SK-N-SH (cell line): ENCODE measurements at regions not wholly inside any gene's neighbourhood (a gene's known extent, or its start where the extent isn't known, plus 50 kb on each side); places are given as distances from the start of the nearest gene placed in this dataset.
"Not testable (repeated sequence)": the region's sequence is repeated elsewhere in the genome, so short reads cannot be mapped to it uniquely, and the experiment has no call there.

Experiments
- CTCF ChIA-PET: fragments of 300-600, 350-600 bp; formaldehyde crosslinking; extraction: SDS; loops from one replicate; lab custom pipeline; 2021; lab: Yijun Ruan, JAX
- POLR2A ChIA-PET: fragments of 350-600 bp; sonication (Branson Sonifier 250); formaldehyde crosslinking; extraction: SDS; loops from one replicate; lab custom pipeline; 2020; ENCODE audit warnings: antibody characterized with exemption, inconsistent platforms; lab: Yijun Ruan, JAX
- DNase-seq: peaks from one replicate; pipeline ENCODE4 v3.0.0; 2012
- H2AFZ ChIP-seq: fragments of 200-600 bp; sonication (generic); 2 replicates; pipeline ENCODE4 v1.8.1; 2016; ENCODE audit warnings: antibody characterized with exemption, mild to moderate bottlenecking, low read depth
- H3F3A ChIP-seq: fragments of 200-600 bp; sonication (generic); replicated peaks from 2 replicates; pipeline ENCODE3; 2016; ENCODE audit warnings: antibody characterized with exemption, mild to moderate bottlenecking; ENCODE audit not compliant: insufficient read depth
- H3K27ac ChIP-seq, 2 experiments: fragments of 200-500 bp in 1 of 2; fragments of 200-600 bp in 1 of 2; sonication (Bioruptor generic) in 1 of 2; sonication (generic), shearing (Covaris generic) in 1 of 2; 2 replicates each; pipeline versions ENCODE4 v1.5.1 to v1.6.1; 2014 to 2016; ENCODE audit warnings: low read depth in 2 of 2, inconsistent platforms in 1 of 2, low read length in 1 of 2, mild to moderate bottlenecking in 1 of 2, mixed read lengths in 1 of 2
- H3K27me3 ChIP-seq: fragments of 200-600 bp; sonication (generic), shearing (Covaris generic); 2 replicates; pipeline ENCODE4 v1.6.1; 2016; ENCODE audit warnings: mixed run types; ENCODE audit not compliant: insufficient read depth
- H3K36me3 ChIP-seq, 2 experiments: fragments of 200-500 bp in 1 of 2; fragments of 200-600 bp in 1 of 2; sonication (Bioruptor generic) in 1 of 2; sonication (generic) in 1 of 2; replicated peaks in 1 of 2; 2 replicates each; pipeline versions ENCODE3 to v1.5.1; 2014 to 2016; ENCODE audit warnings: low read length in 1 of 2, mild to moderate bottlenecking in 1 of 2; ENCODE audit not compliant: insufficient read depth in 2 of 2, control insufficient read depth in 1 of 2
- H3K4me1 ChIP-seq, 2 experiments: fragments of 200-500 bp in 1 of 2; fragments of 200-600 bp in 1 of 2; sonication (Bioruptor generic) in 1 of 2; sonication (generic), shearing (Covaris generic) in 1 of 2; 2 replicates each; pipeline versions ENCODE4 v1.5.1 to v1.6.1; 2014 to 2016; ENCODE audit warnings: low read depth in 1 of 2, low read length in 1 of 2, mixed run types in 1 of 2; ENCODE audit not compliant: insufficient read depth in 2 of 2, control insufficient read depth in 1 of 2
- H3K4me2 ChIP-seq: fragments of 200-600 bp; sonication (generic), shearing (Covaris generic); 2 replicates; pipeline ENCODE4 v1.6.1; 2017; ENCODE audit warnings: mixed run types
- H3K4me3 ChIP-seq, 2 experiments: fragments of 200-500 bp in 1 of 2; fragments of 200-600 bp in 1 of 2; sonication (Bioruptor generic) in 1 of 2; sonication (generic), shearing (Covaris generic) in 1 of 2; 2 replicates each; pipeline versions ENCODE4 v1.5.1 to v1.8.1; 2014 to 2016; ENCODE audit warnings: low read depth in 2 of 2, inconsistent platforms in 1 of 2, low read length in 1 of 2, mild to moderate bottlenecking in 1 of 2, mixed read lengths in 1 of 2, moderate library complexity in 1 of 2
- H3K79me2 ChIP-seq: fragments of 200-600 bp; sonication (generic); 2 replicates; pipeline ENCODE4 v1.8.1; 2017; ENCODE audit warnings: mild to moderate bottlenecking; ENCODE audit not compliant: insufficient read depth
- H3K9ac ChIP-seq: fragments of 200-600 bp; sonication (generic); 2 replicates; pipeline ENCODE4 v1.6.1; 2017; ENCODE audit warnings: mixed run types
- H3K9me2 ChIP-seq: fragments of 200-600 bp; sonication (generic); 2 replicates; pipeline ENCODE4 v1.6.1; 2017; ENCODE audit warnings: mixed run types
- H3K9me3 ChIP-seq: fragments of 200-600 bp; sonication (generic); 2 replicates; pipeline ENCODE4 v1.6.1; 2017; ENCODE audit warnings: mixed run types, mild to moderate bottlenecking, moderate library complexity
- H4K20me1 ChIP-seq: fragments of 200-600 bp; sonication (generic); 2 replicates; pipeline ENCODE4 v1.6.1; 2017; ENCODE audit warnings: mild to moderate bottlenecking, mixed run types; ENCODE audit not compliant: insufficient read depth
- CHD2 ChIP-seq: fragments of 150-350 bp; IDR thresholded peaks from 2 replicates; pipeline ENCODE4 v1.6.1; 2018; ENCODE audit warnings: low read length; ENCODE audit not compliant: partially characterized antibody
- ELF1 ChIP-seq: IDR thresholded peaks from 2 replicates; pipeline ENCODE4 v1.4.0; 2012
- EP300 ChIP-seq, 2 experiments: IDR thresholded peaks; 2 replicates each; pipeline versions ENCODE4 v1.4.0 to v1.6.1; 2012; ENCODE audit warnings: borderline replicate concordance in 1 of 2, low read depth in 1 of 2, low read length in 1 of 2
- FOSL2 ChIP-seq: IDR thresholded peaks from 2 replicates; pipeline ENCODE4 v1.4.0; 2012; ENCODE audit warnings: low read depth, mild to moderate bottlenecking, moderate library complexity, borderline replicate concordance
- GABPA ChIP-seq: IDR thresholded peaks from 2 replicates; pipeline ENCODE4 v1.4.0; 2012; ENCODE audit warnings: low read depth, mild to moderate bottlenecking
- GATA2 ChIP-seq: sonication (generic); formaldehyde crosslinking; IDR thresholded peaks from 2 replicates; pipeline ENCODE4 v1.5.0; 2020; ENCODE audit warnings: mild to moderate bottlenecking, missing genetic modification reagents
- JUND ChIP-seq: IDR thresholded peaks from 2 replicates; pipeline ENCODE4 v1.4.0; 2012
- NFIC ChIP-seq: IDR thresholded peaks from 2 replicates; pipeline ENCODE4 v1.4.0; 2012; ENCODE audit warnings: borderline replicate concordance
- NRF1 ChIP-seq: IDR thresholded peaks from 2 replicates; pipeline ENCODE4 v1.6.1; 2012; ENCODE audit warnings: low read depth, mild to moderate bottlenecking, low read length
- POLR2AphosphoS5 ChIP-seq: IDR thresholded peaks from 2 replicates; pipeline ENCODE4 v1.6.1; 2012; ENCODE audit warnings: low read depth, low read length
- SMC3 ChIP-seq: IDR thresholded peaks from 2 replicates; pipeline ENCODE4 v1.6.1; 2012; ENCODE audit warnings: low read depth, low read length, improper control_type of control experiment
- TAF1 ChIP-seq: IDR thresholded peaks from 2 replicates; pipeline ENCODE4 v1.6.1; 2012; ENCODE audit warnings: low read depth, mild to moderate bottlenecking, low read length, moderate library complexity, borderline replicate concordance
- USF1 ChIP-seq: IDR thresholded peaks from 2 replicates; pipeline ENCODE4 v1.4.0; 2012; ENCODE audit warnings: low read depth, borderline replicate concordance
- USF2 ChIP-seq: fragments of 150-350 bp; IDR thresholded peaks from 2 replicates; pipeline ENCODE4 v1.6.1; 2017; ENCODE audit warnings: antibody characterized with exemption, low read length, low read depth, borderline replicate concordance
- ZBTB33 ChIP-seq: IDR thresholded peaks from 2 replicates; pipeline ENCODE4 v1.4.0; 2012; ENCODE audit warnings: low read depth, borderline replicate concordance
- WGBS: methylation state at CpG from one replicate; pipeline ENCODE4 v1.1.6; 2017; ENCODE audit warnings: low lambda C conversion rate; 5-methylcytosine and 5-hydroxymethylcytosine counted together
- TF ChIP-seq, protein P1 (sequence below): fragments of 150-350 bp; IDR thresholded peaks from 2 replicates; pipeline ENCODE4 v1.6.1; 2016; ENCODE audit warnings: mild to moderate bottlenecking, low read depth, low read length

GRCh38 chr16:76875898-76876297, 315.1 kb upstream of the MON1B start:
- Histone ChIP-seq H3K4me2 (no peak overlapping the region), H3K9ac (no peak overlapping the region)
- 6% methylated on average over 1 of the region's 1 CpG for WGBS

GRCh38 chr16:76879420-76879819, 311.6 kb upstream of the MON1B start:
- no peaks in the 10 kb centered on the region for H3K79me2 ChIP-seq
- H3K4me2 ChIP-seq: no peak overlapping the region
- no peaks in the 10 kb centered on the region for H3F3A ChIP-seq
- 60% methylated on average over 4 of the region's 4 CpGs for WGBS
- H3K4me3 ChIP-seq: no peak overlapping the region
- TF ChIP-seq NFIC (no peak), GABPA (no peak), USF1 (no peak), CHD2 (no peak), JUND (no peak)
- TF ChIP-seq, all 33 proteins: peak for 0
- Histone ChIP-seq H3K27me3 (no peaks in the 10 kb centered on the region), H2AFZ (no peak overlapping the region), H3K36me3 (no peaks in the 10 kb centered on the region), H3K9ac (no peak overlapping the region), H4K20me1 (no peaks in the 10 kb centered on the region), H3K27ac (no peak overlapping the region), H3K9me3 (no peaks in the 10 kb centered on the region), H3K9me2 (no peaks in the 10 kb centered on the region), H3K4me1 (no peaks in the 10 kb centered on the region; a peak in 1 of 4 replicates)
- ChIA-PET POLR2A (no interaction called here), CTCF (no interaction called here)
- DNase-seq: no peak

More at GRCh38 chr16:76875898-76876297, 315.1 kb upstream of the MON1B start:
- ChIA-PET CTCF (interaction anchor here (1.0 to 1.2 kb wide), 2 partner anchors 10 to 15 kb away, joined by 3 read pairs; no protein-coding TSS in a partner anchor), POLR2A (no interaction called here)
- Histone ChIP-seq H3K4me3 (no peak overlapping the region), H3K9me3 (no peaks in the 10 kb centered on the region), H3F3A (no peaks in the 10 kb centered on the region), H3K79me2 (no peaks in the 10 kb centered on the region), H3K36me3 (no peaks in the 10 kb centered on the region), H3K27me3 (no peaks in the 10 kb centered on the region), H2AFZ (no peak overlapping the region), H3K4me1 (peaks cover 0 to 6% of the 10 kb centered on the region in 2 experiments; a peak in 2 of 4 replicates), H3K27ac (no peak overlapping the region), H4K20me1 (no peaks in the 10 kb centered on the region), H3K9me2 (no peaks in the 10 kb centered on the region)
- DNase-seq: no peak
- TF ChIP-seq NRF1 (no peak), CHD2 (no peak), USF2 (no peak), SMC3 (no peak), FOSL2 (no peak), ELF1 (no peak), TAF1 (no peak), EP300 (IDR thresholded peaks at IDR 0.05; ENCODE audit: borderline replicate concordance in 1 of 2, low read depth in 1 of 2, low read length in 1 of 2) (no peak), GATA2 (CRISPR knock-in tag) (no peak), GABPA (no peak), POLR2AphosphoS5 (no peak), ZBTB33 (no peak)
- TF ChIP-seq, protein P1, sequence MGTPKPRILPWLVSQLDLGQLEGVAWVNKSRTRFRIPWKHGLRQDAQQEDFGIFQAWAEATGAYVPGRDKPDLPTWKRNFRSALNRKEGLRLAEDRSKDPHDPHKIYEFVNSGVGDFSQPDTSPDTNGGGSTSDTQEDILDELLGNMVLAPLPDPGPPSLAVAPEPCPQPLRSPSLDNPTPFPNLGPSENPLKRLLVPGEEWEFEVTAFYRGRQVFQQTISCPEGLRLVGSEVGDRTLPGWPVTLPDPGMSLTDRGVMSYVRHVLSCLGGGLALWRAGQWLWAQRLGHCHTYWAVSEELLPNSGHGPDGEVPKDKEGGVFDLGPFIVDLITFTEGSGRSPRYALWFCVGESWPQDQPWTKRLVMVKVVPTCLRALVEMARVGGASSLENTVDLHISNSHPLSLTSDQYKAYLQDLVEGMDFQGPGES: no peak

- H3K9me3 ChIP-seq, H3F3A ChIP-seq, DNase-seq, H3K27ac ChIP-seq, H3K4me3 ChIP-seq, H3K27me3 ChIP-seq, H3K36me3 ChIP-seq, H3K9me2 ChIP-seq, H3K9ac ChIP-seq, H3K4me2 ChIP-seq, POLR2A ChIA-PET, H4K20me1 ChIP-seq, H2AFZ ChIP-seq, H3K4me1 ChIP-seq, H3K79me2 ChIP-seq: not testable (repeated sequence)
- CTCF ChIA-PET: interaction anchor here (1.6 kb wide), 1 partner anchor 13 kb away, joined by 4 read pairs; no protein-coding TSS in a partner anchor
- 56% methylated on average over 5 of the region's 5 CpGs for WGBS
These were observed 310.5 kb upstream of the MON1B start for GRCh38 chr16:76880523-76880922.
